A673 (cell line): ENCODE measurements at regions not wholly inside any gene's neighbourhood (a gene's known extent, or its start where the extent isn't known, plus 50 kb on each side); places are given as distances from the start of the nearest gene placed in this dataset.

Experiments used
- BruUV-seq: library from RNA; stranded (reverse); fragments of 400-500 nt; replicated peaks from 2 replicates; lab custom pipeline; 2021; lab: Mats Ljungman, UMichigan
- CTCF ChIA-PET: fragments of 300-600 bp; sonication (Branson Sonifier 250); formaldehyde crosslinking; loops from one replicate; lab custom pipeline; 2022; ENCODE audit warnings: antibody characterized with exemption; lab: Charles Lee
- POLR2A ChIA-PET: fragments of 300-600 bp; sonication (Branson Sonifier 250); formaldehyde crosslinking; loops from one replicate; lab custom pipeline; 2022; ENCODE audit warnings: antibody characterized with exemption; ENCODE audit not compliant: low non-redundant PET; lab: Charles Lee
- DNase-seq: peaks from one replicate; pipeline ENCODE4 v3.0.0-alpha.2; 2015; ENCODE audit warnings: low spot score
- H3K27ac ChIP-seq: fragments of 200-600 bp; sonication (generic); 2 replicates; pipeline ENCODE4 v1.5.1; 2016; ENCODE audit warnings: mixed run types, low read depth, mild to moderate bottlenecking, mixed read lengths, antibody characterized with exemption, low read length; ENCODE audit not compliant: poor library complexity, severe bottlenecking
- H3K27me3 ChIP-seq: fragments of 200-600 bp; sonication (generic); replicated peaks from 2 replicates; pipeline ENCODE4 v1.6.1; 2017; ENCODE audit warnings: mixed run types, low read depth, mild to moderate bottlenecking, mixed read lengths, antibody characterized with exemption, low read length; ENCODE audit not compliant: insufficient read depth, poor library complexity
- H3K36me3 ChIP-seq: fragments of 200-600 bp; sonication (generic); 2 replicates; pipeline ENCODE4 v1.6.1; 2016; ENCODE audit warnings: mixed run types, mild to moderate bottlenecking, mixed read lengths, antibody characterized with exemption, low read length; ENCODE audit not compliant: insufficient read depth, poor library complexity, severe bottlenecking
- H3K4me1 ChIP-seq: fragments of 200-600 bp; sonication (generic); 2 replicates; pipeline ENCODE4 v1.6.1; 2017; ENCODE audit warnings: mixed run types, mild to moderate bottlenecking, mixed read lengths, antibody characterized with exemption, low read length; ENCODE audit not compliant: insufficient read depth, poor library complexity, severe bottlenecking
- H3K4me3 ChIP-seq: fragments of 200-600 bp; sonication (generic); 2 replicates; pipeline ENCODE4 v1.5.1; 2016; ENCODE audit warnings: low read depth, mixed run types, mild to moderate bottlenecking, mixed read lengths, low read length; ENCODE audit not compliant: poor library complexity, severe bottlenecking
- H3K9me3 ChIP-seq: fragments of 200-600 bp; sonication (generic); 2 replicates; pipeline ENCODE4 v1.6.1; 2016; ENCODE audit warnings: mixed run types, low read depth, mild to moderate bottlenecking, mixed read lengths, antibody characterized with exemption, low read length; ENCODE audit not compliant: poor library complexity, severe bottlenecking
- EZH2 ChIP-seq: fragments of 200-600 bp; sonication (generic); IDR thresholded peaks from 2 replicates; pipeline ENCODE4 v1.6.1; 2017; ENCODE audit warnings: borderline replicate concordance, low read depth, mild to moderate bottlenecking, mixed read lengths, antibody characterized with exemption, low read length; ENCODE audit not compliant: poor library complexity, severe bottlenecking
- intact Hi-C: fragments of 100-400 bp; cut with micrococcal nuclease; formaldehyde crosslinking; loops from one replicate; pipeline ENCODE4 v1.10.0; 2022; ENCODE audit not compliant: unreplicated experiment
- TF ChIP-seq, protein P1 (sequence below): fragments of 300-800, 200-600 bp; sonication (generic); conservative IDR thresholded peaks from 2 replicates; pipeline ENCODE4 v1.5.1; 2017; ENCODE audit warnings: low read depth, mild to moderate bottlenecking, antibody characterized with exemption, low read length, moderate library complexity, mixed read lengths

DNA sequence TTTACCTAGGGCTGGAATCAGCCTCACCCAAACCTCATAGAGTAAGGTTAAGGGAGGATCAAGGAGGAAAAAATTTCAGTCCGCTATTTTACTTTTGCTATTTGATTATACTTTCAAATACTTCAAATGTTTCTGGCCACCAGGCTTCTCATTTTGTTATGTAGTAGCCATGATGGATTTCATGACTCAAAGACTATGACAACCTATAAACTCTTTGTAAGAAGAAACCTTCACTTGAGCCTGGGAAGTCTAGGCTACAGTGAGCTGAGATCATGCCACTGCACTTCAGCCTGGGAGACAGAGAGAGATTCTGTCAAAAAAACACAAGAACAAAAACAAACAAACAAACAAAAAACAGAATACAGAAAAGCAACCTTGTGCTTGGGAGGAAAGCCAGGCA lies 293.6 kb upstream of the TNC start:
- Histone ChIP-seq H3K4me1 (peaks cover 55% of the 10 kb centered on the region), H3K27me3 (no peaks in the 10 kb centered on the region), H3K36me3 (peaks cover 4% of the 10 kb centered on the region), H3K9me3 (peaks cover 19% of the 10 kb centered on the region), H3K4me3 (no peak overlapping the region), H3K27ac (peak overlapping the region; percentile 99)
- CTCF ChIA-PET, result no interaction called here
- DNase-seq, result no peak
- TF ChIP-seq, protein P1, sequence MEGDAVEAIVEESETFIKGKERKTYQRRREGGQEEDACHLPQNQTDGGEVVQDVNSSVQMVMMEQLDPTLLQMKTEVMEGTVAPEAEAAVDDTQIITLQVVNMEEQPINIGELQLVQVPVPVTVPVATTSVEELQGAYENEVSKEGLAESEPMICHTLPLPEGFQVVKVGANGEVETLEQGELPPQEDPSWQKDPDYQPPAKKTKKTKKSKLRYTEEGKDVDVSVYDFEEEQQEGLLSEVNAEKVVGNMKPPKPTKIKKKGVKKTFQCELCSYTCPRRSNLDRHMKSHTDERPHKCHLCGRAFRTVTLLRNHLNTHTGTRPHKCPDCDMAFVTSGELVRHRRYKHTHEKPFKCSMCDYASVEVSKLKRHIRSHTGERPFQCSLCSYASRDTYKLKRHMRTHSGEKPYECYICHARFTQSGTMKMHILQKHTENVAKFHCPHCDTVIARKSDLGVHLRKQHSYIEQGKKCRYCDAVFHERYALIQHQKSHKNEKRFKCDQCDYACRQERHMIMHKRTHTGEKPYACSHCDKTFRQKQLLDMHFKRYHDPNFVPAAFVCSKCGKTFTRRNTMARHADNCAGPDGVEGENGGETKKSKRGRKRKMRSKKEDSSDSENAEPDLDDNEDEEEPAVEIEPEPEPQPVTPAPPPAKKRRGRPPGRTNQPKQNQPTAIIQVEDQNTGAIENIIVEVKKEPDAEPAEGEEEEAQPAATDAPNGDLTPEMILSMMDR, result no peak
- no peak for TF ChIP-seq EZH2
- intact Hi-C loops, result loop anchor here (5.0 kb wide), 1 partner anchor 731 kb away; no protein-coding TSS in a partner anchor
- BruUV-seq, result no TSS peak
- POLR2A ChIA-PET, result interaction anchor here (0.6 kb wide), 2 partner anchors 641 to 1533 kb away, joined by 3 to 5 read pairs; no protein-coding TSS in a partner anchor

DNA sequence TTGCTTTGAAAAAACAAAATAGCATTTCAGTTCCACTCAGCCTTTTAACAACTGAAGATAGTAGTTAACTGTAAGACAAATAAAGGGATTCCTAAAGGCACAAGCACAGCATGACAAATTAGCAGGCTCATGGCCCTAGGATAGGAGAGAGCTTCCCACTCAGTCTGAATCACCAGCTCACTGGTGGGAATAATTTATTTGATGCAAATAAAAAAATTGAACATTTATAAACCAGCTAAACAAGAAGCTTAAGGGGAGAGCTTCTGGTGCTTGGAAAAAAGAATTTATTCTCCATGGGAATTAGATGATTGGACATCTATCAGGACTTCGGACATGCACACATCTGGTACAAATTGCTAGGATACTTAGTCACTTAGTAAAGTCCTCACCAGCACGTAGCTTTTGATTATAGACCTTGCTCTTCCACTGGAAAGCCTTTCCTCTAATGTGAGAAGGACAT lies 294.1 kb upstream of the TNC start:
- H3K27ac ChIP-seq, result peak overlapping the region; percentile 99
- no TSS peak for BruUV-seq
- CTCF ChIA-PET, result no interaction called here

DNA sequence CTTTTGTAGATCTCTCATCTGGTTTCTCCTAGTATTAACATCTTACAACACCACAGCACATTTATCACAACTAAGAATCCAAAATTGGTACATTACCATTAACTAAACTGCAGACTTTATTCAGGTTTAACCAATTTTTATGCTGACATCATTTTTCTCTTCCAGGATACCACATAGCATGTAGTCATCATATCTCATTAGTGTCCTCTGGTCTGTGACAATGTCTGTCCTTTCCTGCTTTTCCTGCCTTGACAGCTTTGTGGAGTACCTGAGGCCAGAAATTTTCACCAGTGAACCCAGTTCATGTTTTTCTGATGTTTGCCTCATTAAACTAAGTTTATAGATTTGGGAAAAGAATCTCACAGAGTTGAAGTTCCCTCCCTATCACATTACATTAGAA lies 294.7 kb upstream of the TNC start:
- Histone ChIP-seq H3K9me3 (peaks cover 19% of the 10 kb centered on the region), H3K4me3 (no peak overlapping the region), H3K4me1 (peaks cover 52% of the 10 kb centered on the region), H3K27me3 (no peaks in the 10 kb centered on the region), H3K36me3 (peaks cover 4% of the 10 kb centered on the region), H3K27ac (peak overlapping the region; percentile 99)
- CTCF ChIA-PET, result no interaction called here
- no TSS peak for BruUV-seq
- peak; percentile 54 for DNase-seq
- intact Hi-C loops, result loop anchor here (1.0 to 5.0 kb wide), 5 partner anchors 44 to 730 kb away; partner anchors contain the start of gene TNC
- POLR2A ChIA-PET, result no interaction called here
- TF ChIP-seq EZH2, result no peak
- TF ChIP-seq, protein P1, result no peak

More for the DNA sequence above, 294.1 kb upstream of the TNC start:
- Histone ChIP-seq H3K27me3 (no peaks in the 10 kb centered on the region), H3K4me3 (no peak overlapping the region), H3K9me3 (peaks cover 19% of the 10 kb centered on the region), H3K36me3 (peaks cover 4% of the 10 kb centered on the region), H3K4me1 (peaks cover 56% of the 10 kb centered on the region)
- peak; percentile 75 for DNase-seq
- intact Hi-C loops, result loop anchor here (1.0 to 5.0 kb wide), 5 partner anchors 43 to 730 kb away; partner anchors contain the start of gene TNC
- POLR2A ChIA-PET, result interaction anchor here (0.6 kb wide), 2 partner anchors 640 to 1533 kb away, joined by 3 to 5 read pairs; no protein-coding TSS in a partner anchor
- TF ChIP-seq EZH2, result no peak
- TF ChIP-seq, protein P1, result no peak
